GM12892 (cell line): ENCODE measurements at regions not wholly inside any gene's neighbourhood (a gene's known extent, or its start where the extent isn't known, plus 50 kb on each side); places are given as distances from the start of the nearest gene placed in this dataset.

ENCODE experiments used
- POLR2A ChIP-seq: IDR thresholded peaks from 2 replicates; pipeline ENCODE4 v1.6.1; 2011; ENCODE audit warnings: low read depth, low read length, control low read depth
- POLR2AphosphoS5 ChIP-seq: IDR thresholded peaks from 2 replicates; pipeline ENCODE4 v1.6.1; 2011; ENCODE audit warnings: low read depth, low read length, control low read depth

- no peak for TF ChIP-seq POLR2A
- no peak for TF ChIP-seq POLR2AphosphoS5
Measured at GRCh38 chr16:85231959-85232358, 119.7 kb upstream of the CIBAR2 start.
